ENCODE measurements at regions not wholly inside any gene's neighbourhood (a gene's known extent, or its start where the extent isn't known, plus 50 kb on each side); places are given as distances from the start of the nearest gene placed in this dataset.

DNA sequence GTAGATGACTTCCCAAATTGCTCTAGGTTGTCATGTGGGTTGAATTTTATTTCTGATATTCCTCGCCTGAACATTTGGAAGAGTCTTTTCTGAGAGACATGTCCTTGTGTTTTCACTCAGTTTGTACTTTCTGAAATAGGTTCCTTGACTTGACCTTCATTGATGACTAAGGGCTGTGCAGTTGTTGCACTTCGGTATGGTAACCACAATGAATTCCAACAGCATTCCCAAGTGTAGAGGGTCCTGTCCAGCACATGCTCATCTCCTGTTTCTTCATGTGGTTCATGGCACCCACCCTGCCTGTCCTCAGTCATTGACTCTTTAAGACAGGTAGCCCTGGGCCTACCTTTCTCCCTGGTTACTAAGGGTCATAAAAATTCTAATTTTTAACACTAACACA is 527.8 kb downstream of the MTRR start:
- DNase-seq, result no peak

DNA sequence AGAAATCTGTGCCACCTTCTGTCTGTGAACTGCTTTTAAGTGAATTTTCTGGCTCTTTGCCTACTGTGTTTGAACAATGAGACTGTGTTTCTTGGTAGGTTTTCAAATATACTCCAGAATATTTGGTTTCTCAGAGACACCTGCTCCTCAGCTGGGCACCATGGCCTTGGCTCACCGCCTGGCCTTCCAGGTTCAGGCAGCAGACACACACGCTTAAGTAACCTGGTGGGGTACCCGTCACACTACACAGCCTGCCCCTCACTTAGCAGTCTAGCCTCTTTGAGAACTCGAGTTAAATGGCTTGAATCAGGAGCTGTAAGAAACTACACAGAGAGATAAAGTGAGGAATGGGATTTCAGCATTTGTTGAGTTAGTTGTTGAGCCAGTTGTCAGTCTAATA is 530.5 kb downstream of the MTRR start:
- DNase-seq, result no peak

DNA sequence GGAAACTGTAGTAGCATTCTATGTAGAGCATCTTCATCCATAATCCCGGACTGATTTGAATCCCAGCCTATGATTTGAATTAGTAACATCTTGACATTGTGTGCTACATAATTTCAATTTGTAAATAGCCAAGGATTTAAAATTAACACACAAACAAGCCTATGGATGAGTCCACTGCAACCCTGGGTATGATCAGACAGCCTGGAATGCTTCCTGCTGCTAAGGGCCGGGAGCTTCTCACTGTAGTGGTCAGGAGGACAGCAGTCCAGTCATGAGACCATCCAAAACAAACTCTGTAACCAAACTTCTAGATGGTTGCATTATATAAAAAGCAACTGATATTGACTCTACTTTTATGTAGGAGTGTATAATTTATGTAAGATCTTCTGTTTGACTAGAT is 539.3 kb downstream of the MTRR start:
- no peak for DNase-seq

DNA sequence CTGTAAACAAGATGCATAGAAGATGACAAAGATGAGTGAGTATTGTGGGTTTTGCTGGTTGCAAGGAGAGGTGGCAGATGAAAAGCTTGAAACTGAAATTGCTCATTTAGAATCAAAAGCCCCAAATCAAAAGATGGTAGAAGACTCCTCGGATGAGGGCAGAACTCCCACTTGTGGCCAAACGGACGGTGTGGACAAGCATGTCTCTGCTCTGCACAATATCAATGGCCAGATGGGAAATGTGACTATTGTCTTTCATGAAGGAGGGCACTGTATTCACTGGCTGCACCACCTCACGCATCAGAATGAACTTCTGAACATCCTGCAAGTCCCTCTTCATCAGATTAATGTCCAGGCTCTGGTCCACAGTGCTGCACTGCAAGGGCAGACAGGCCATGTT is 541.7 kb downstream of the MTRR start:
- no peak for DNase-seq

DNA sequence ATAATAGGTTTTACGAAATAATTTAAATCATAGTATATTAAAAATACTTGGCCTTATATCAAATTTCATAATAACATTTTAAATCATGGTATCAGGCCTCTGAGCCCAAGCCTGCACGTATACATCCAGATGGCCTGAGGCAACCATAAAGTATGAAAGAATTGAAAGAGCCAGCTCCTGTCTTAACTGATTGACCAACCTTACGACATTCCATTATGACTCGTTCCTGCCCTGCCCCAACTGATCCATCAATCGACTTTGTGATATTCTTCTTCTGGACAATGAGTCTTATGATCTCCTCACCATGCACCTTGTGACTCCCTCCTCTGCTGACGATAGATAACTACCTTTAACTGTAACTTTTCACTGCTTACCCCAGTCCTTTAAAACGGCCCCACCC is 545.0 kb downstream of the MTRR start:
- DNase-seq, result no peak

DNA sequence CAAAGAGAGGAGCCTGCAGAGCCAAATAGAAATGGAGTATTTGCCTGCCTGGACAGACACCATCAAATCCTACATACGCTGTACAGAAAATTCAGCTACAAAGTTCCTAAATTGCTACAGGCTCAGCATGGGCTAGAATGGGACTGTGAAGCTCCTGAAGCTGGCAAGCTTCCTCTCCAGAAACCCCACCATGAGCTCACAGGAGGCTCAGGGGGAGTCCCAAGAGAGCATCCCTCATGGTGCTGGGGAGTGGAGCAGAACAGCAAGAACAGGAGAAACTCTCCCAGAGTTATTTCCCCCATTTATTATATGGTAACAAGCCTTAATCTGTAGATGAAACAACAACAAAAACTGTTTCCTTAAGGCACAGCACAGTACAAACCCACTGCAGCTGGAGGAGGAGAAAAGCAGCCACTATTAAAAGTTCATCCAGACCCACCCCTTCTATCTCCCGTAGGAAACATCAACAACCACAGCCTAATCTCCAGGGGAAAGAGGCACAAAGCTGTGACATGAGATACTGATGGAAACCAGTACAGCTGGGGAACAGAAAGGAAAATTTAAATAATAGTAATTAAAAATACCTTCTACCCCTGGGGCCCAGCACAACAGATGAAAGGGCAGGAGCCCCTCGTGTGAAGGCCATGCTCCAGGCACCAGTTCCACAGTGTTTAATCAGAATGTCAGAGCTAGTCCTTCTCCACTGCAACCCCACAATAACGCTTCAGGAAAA is 548.5 kb downstream of the MTRR start:
- no peak for DNase-seq

DNA sequence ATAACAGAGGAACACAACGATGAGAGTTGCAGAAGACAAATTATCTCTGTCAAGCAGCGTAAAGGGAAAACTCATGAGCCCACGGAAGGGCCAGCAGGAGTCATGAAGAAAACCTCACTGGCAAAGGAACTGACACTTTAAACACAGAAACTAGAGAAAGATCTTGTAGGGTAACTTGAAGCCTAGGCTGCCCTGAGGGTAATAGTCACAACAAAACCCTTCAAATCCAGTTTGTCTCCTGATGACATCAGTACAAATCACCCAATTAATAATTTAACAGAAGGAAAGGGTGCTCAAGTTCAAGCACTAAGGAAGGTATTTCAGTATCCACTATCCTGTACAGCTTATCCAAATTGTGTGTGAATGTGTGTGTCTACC is 549.1 kb downstream of the MTRR start:
- no peak for DNase-seq

DNA sequence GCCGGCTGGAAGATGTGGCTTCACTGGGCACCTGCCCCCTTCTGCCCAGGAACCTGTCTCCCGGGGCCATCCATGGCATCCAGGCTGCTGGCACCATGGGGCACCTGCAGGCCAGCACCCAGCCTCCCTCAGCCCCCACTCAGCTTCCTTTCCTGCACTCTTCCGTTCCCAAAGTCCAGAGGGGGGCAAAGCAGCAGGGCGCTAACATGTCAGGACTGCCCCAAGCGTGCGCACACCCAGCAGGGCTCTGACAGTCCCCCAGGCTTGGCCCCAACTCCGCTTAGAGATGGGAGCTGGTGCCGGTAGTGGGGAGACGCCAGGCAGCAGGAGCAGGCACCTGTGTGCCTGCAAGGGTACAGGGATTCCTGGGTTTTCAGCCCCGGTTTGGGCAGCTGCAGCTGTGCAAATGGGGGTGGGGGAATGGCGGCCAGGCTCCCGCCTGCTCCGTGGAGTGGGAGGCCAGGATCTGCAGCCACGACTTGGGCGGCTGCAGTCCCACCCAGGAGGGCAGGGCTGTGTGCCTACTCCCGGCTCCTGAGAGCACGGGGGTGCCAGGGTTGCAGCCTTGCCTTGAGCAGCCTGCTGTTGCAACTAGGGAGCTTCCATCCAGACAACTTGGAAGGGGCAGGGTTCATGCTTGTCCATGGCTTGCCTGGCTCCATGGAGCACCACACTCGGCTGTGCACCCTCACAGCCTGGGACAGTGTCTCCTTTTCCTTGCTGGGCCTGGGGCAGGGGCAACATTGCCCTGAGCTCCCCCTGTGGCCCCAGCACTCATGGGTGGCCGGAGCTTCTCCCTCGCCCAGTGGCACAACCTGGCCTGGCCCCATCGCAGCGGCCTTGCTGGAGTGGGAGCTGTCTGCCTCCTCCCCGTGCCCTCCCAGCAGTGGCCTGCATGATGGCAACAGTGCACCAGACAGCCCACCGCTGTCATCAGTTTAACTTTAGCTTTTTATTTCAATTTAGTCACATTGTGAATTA is 561.1 kb downstream of the MTRR start:
- DNase-seq, result no peak

DNA sequence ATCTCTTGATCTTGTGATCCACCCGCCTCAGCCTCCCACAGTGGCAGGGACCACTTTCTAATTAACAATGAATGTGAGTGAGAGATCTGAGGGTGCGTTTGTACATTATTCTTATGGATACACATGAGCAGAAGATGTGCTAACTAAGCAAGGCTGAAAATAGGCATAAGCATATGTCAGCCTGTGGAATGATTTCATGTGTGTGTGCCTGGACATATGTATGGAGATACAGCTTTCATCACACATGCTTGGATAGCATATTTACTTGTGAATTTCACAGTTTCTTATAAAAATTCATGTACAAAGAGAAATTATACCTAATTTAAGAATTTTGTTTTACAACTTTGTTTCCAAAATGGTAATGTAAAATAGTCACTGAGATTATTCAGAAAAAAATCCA is 565.6 kb downstream of the MTRR start:
- DNase-seq, result no peak

DNA sequence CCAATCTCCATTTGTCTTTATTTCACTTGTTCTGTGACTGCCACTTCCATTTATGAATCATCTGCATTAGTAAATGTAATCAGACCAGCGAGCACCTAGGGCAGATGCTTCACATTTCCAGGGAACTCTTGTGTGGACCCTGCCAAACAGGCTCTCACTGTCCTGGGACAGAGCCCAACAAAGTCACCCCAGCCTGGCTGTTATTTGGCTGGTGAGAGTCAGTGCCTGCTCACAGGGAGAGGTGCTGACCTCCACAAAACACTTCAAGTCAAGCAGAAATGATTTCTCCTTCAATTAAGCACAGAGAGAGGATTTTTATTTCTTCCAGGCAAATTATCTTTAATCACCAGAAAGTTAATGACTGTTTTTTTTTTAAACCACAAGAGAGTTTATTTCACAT is 568.0 kb downstream of the MTRR start:
- peak; percentile 55 for DNase-seq

DNA sequence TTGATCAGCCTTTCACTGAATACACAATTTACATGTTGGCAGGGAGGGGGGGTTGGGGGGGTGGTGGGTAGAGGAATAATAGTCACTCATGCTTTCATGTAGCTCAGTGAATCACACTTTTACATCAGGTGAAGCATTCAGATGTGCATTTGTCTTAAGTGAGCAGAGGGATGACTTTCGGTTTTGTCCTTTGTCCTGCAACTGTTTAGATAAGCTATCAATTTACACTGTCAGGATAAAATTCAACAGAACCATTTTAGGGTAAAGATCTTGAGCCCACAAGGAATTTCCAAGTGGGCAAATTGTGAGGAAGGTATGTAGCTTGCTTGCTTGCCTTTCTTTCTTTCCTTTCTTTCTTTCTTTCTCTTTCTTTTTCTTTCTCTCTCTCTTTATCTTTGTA is 576.2 kb downstream of the MTRR start:
- DNase-seq, result no peak

DNA sequence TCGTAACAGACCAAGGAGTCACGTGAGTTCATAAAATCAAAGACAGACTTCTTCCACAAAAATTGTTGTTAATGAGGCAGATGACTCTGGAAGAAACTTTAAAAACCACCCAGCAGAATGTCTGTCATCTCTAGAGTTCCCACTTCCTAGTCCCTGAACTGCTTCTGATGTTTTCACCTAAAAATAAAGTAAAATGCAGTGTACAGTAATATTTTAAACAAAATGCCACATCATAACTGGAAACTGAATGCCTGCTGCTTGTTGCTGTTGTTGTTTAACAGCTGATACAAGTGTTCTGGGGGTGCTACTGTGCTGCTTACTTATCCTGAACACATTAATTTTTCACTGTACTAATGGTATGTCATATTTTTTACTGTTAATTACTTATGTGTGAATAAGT is 577.2 kb downstream of the MTRR start:
- no peak for DNase-seq

DNA sequence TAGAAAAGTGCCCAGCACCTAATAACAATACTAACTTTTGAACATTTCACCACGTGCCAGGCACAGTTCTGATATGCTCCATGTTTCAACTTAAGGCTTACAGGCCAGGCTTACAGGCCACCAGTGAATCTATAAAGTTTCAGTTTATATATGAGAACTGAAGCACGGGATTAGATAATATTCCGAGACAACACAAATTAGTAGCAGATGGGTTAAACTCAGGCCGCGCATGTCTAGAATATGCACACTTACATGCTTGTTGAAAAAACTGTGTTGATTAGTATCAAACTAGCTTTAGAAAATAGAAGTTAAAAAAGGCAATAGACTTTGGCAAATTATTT is 587.9 kb downstream of the MTRR start:
- DNase-seq, result no peak

DNA sequence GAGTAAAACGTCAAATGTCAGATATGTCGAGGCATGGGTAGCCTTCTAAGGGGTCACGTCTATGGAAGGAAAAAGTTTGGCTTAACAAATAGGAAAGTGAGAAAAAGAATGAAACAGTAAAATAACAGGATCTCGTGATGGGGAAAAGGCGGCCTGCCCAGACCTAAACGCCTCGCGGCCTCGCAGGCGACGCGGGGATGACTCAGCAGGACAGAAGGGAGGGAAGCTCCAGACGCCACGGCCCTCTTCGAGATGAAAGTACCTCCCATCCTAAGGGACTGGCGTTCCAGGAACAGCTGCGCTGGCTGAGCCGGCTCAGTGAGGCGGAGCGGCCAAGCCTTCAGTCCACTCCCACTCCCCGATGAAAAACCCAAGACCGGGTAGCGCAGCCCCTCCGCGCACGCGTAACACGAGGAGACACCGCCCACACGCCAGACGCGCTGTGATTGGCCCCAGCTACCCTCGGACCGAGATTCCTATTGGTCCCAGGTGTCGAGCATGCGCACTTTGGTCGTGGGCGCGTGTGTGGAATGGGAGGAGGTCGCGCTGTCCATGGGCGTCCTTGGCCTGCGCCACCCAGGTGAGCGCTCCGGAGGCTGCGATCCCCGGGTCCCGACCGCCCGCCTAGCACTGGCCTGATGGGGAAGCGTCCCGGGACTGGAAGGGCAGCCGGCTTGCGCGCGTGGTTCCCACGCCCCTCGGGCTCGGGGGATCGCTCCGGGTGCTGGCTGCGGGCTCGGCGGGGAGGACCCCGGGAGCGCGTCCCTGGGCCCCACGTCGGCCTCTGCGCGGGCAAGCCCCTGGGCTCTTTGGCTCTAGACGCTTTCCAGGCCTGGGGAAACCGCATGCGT is 588.5 kb downstream of the MTRR start:
- no peak for DNase-seq

DNA sequence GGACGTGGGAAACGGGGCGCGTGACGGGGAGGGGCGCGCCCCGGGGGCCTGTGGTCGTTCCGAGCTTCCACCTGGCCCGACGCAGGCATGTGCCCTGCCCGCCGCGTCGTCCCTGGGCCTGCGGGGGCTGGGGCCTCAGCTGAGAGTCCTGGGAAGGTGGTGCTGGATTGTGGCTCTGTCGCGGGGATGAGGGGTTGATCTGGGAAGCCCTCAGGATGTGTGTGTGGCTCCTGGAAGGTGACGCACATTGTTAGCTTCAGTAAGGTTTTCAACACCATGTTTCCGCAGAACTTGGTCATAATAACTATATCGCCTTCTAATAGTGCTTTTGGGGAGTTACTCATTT is 589.1 kb downstream of the MTRR start:
- no peak for DNase-seq

DNA sequence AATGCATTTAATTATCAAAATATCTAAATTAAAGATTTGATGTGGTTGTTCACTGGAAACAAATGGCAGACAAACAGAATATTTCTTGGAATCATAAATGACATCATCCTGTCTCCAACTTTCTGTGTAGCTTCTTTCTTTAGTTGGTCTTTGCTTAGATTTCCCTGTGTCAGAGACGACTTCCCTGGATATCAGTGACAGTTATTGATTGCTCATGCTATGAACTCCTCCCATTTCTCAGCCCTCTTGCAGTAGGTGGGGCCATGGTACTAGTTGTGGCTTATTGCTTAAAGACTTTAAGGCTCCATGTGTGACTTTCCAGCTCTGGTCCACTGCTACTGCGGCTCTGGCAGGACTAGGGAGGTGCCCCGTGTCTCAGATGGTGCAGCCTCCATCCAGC is 592.6 kb downstream of the MTRR start:
- DNase-seq, result no peak

DNA sequence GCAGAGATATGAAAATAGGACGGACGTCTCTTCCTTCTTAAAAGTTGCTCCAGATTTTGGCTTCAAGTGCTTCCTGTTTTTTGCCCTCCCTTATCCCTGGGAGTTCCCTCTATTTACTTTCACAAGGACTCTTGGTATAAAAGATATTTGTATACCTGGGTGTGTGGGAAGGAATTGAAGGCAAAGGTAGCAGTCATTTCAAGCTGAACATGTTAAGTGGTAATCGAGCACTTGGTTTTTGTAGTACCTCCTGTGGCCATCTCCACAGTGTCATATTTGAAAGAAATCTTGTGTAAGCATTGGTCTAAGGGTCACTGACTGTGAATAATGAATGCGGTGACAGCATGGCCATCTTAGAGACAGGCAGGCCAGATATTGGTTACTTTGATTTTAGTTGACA is 593.6 kb downstream of the MTRR start:
- no peak for DNase-seq

DNA sequence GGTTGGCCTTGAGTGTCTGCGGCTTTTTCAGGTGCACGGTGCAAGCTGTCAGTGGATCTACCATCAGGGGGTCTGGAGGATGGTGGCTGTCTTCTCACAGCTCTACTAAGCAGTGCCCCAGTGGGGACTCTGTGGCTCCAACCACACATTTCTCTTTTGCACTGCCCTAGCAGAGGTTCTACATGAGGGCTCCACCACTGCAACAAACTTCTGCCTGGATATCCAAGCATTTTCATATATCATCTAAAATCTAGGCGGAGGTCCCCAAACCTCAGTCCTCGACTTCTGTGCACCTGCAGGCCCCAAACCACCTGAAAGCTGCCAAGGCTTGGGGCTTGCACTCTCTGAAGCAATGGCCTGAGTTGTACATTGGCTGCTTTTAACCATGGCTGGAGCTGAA is 601.5 kb downstream of the MTRR start:
- no peak for DNase-seq

DNA sequence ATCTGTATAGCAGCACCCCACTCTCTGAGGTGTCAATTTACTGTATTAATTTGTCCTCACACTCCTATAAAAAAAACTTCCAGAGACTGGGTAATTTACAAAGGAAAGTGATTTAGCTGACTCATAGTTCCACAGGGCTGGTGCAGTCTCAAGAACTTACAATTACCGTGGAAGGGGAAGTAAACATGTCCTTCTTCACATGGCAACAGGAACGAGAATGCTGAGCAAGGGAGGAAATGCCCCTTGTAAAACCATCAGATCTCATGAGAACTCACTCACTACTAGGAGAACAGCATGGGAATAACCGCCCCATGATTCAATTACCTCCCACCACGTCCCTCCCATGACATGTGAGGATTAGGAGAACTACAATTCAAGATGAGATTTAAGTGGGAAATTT is 602.6 kb downstream of the MTRR start:
- no peak for DNase-seq

DNA sequence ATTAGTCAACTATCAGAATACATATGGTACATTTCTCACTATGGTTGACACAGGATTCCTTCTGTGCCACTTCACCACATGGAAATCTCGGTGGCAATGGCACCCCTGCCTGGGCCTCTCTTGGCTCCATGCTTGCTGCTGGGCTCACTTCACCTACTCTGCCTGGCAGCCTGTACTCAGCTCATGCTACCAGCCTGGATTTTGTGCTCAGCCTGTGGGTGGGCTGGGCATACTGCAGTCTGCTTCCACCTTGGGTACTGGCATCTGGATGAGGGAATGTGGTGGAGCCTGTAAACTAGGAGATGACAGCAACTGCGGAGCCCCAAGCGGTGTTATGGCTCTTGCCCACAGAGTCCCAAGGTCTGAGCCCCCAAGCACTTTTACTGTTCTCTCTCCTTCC is 604.1 kb downstream of the MTRR start:
- no peak for DNase-seq

DNA sequence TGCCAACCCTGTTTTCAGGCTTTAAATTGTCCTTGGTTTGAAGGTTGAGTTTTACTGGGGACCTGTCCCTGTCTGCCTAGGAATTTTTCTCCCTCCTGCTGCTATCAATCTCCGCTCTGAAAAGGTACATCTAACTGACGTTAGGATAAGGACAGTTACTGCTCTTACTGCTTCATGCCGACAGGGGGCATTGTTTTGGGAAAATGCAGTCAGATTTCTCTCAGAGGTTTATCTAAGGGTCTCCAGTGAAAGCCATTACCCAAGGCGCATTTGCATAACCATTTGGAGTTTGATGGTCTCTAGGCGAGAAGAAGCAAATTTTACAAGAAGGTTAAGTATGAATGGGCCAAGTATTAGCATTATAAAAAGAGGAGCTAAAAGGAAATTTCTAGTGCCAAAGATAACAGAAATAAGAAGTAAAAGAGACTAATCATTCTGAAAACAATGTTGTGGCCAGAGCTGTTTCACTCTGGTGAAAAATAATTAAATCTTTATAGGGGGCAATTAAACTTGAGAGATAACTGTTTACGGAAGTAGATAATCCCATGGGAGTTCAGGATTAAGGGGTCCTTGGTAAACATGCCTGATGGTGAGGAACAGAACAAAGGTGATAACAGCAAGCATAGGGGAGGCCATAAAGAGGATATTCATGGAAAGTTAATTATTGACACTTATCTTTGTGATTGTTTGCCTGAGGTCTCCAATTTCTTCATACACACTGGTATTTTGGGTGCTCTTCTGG is 605.0 kb downstream of the MTRR start:
- no peak for DNase-seq

DNA sequence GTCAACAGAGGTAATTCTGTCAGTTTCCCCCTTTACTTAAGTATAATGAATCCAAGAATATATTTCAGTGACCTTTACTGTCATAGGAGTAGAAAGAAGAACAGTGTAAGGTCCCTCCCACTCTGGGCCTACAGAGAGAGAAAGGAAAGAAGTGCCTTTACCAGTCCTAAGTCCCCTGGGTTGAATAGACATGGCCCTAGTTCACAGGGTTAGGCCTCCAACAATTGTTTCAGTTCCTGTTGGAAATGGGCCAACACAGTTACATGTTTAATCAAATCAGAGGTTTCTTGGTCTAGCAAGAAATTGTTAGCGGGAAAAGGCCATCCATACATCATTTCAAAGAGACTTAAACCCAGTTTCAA is 605.6 kb downstream of the MTRR start:
- no peak for DNase-seq

DNA sequence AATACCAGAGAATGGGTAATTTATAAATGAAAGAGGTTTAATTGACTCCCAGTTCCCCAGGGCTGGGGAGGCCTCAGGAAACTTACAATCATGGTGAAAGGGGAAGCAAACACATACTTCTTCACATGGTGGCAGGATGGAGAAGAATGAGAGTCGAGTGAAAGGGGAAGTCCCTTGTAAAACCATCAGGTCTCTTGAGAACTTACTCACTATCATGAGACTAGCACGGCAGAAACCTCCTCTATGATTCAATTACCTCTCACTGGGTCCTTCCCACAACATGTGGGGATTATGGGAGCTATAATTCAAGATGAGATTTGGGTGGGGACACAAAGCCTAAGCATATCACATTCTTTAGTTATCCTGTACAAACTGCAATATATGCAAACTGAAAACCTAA is 609.4 kb downstream of the MTRR start:
- no peak for DNase-seq

Measured in islet precursor cell (in vitro differentiated cells).